ENCODE measurements at regions not wholly inside any gene's neighbourhood (a gene's known extent, or its start where the extent isn't known, plus 50 kb on each side); places are given as distances from the start of the nearest gene placed in this dataset.

DNA sequence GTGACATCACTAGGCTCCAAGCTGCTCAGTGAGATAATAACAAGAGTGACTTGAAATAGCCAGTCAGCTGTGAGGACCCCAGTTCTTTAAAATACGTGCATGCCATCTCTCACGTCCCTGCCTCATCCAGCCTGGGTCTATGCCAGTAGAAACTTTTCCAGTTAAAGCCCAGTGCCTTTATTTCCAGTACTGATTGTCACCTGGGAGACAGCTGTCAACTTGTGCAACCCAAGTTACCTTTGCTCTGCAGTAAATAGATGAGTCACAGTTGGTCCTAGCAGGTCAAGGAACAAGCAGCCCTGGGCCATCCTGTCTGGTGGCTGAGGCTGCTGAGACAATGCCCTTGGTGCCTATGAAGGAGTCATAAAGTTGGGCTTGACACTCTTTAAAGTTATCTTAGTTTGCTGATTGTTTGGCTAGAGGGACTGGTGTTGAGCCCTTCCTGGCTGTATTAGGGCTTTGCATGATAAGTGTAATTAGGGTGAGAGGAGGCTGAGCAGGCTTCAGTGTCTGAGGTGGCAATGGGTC is 228.7 kb downstream of the LACC1 start (continued):
- TF ChIP-seq CEBPG (CRISPR knock-in tag; IDR thresholded peaks at IDR 0.05), result peak; percentile 71
- TF ChIP-seq, protein P1, sequence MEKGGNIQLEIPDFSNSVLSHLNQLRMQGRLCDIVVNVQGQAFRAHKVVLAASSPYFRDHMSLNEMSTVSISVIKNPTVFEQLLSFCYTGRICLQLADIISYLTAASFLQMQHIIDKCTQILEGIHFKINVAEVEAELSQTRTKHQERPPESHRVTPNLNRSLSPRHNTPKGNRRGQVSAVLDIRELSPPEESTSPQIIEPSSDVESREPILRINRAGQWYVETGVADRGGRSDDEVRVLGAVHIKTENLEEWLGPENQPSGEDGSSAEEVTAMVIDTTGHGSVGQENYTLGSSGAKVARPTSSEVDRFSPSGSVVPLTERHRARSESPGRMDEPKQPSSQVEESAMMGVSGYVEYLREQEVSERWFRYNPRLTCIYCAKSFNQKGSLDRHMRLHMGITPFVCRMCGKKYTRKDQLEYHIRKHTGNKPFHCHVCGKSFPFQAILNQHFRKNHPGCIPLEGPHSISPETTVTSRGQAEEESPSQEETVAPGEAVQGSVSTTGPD (CRISPR knock-in tag; IDR thresholded peaks at IDR 0.05), result no peak
- no peak for TF ChIP-seq ZNF674 (CRISPR knock-in tag; IDR thresholded peaks at IDR 0.05; ENCODE audit: low read depth)
- TF ChIP-seq, protein P2, sequence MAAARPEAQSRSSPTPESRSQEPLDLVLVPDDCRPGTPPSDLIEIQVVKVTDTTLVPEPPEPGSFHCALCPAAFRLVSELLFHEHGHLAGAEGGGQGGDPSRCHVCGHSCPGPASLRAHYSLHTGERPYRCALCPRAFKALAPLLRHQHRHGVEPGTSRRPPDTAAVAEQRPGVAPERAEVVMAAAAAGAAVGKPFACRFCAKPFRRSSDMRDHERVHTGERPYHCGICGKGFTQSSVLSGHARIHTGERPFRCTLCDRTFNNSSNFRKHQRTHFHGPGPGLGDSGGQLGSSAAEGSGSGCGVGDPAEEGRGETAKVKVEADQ (CRISPR knock-in tag; IDR thresholded peaks at IDR 0.05; ENCODE audit: borderline replicate concordance), result no peak
- TF ChIP-seq, protein P3, sequence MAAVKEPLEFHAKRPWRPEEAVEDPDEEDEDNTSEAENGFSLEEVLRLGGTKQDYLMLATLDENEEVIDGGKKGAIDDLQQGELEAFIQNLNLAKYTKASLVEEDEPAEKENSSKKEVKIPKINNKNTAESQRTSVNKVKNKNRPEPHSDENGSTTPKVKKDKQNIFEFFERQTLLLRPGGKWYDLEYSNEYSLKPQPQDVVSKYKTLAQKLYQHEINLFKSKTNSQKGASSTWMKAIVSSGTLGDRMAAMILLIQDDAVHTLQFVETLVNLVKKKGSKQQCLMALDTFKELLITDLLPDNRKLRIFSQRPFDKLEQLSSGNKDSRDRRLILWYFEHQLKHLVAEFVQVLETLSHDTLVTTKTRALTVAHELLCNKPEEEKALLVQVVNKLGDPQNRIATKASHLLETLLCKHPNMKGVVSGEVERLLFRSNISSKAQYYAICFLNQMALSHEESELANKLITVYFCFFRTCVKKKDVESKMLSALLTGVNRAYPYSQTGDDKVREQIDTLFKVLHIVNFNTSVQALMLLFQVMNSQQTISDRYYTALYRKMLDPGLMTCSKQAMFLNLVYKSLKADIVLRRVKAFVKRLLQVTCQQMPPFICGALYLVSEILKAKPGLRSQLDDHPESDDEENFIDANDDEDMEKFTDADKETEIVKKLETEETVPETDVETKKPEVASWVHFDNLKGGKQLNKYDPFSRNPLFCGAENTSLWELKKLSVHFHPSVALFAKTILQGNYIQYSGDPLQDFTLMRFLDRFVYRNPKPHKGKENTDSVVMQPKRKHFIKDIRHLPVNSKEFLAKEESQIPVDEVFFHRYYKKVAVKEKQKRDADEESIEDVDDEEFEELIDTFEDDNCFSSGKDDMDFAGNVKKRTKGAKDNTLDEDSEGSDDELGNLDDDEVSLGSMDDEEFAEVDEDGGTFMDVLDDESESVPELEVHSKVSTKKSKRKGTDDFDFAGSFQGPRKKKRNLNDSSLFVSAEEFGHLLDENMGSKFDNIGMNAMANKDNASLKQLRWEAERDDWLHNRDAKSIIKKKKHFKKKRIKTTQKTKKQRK (IDR thresholded peaks at IDR 0.05; ENCODE audit: low read length), result no peak
- no peak for TF ChIP-seq TCF7L2 (IDR thresholded peaks at IDR 0.05; ENCODE audit: low read depth, low read length)
- TF ChIP-seq SOX13 (IDR thresholded peaks at IDR 0.05), result no peak
- TF ChIP-seq SOX13 (CRISPR knock-in tag; conservative IDR thresholded peaks at IDR 0.05 in 1 of 2, IDR thresholded peaks at IDR 0.05 in 1 of 2), result peak in 1 of 2 experiments; percentile 18; a peak in 1 of 4 replicates
- no peak for TF ChIP-seq ZSCAN9 (CRISPR knock-in tag; IDR thresholded peaks at IDR 0.05; ENCODE audit: borderline replicate concordance)
- TF ChIP-seq, protein P4, sequence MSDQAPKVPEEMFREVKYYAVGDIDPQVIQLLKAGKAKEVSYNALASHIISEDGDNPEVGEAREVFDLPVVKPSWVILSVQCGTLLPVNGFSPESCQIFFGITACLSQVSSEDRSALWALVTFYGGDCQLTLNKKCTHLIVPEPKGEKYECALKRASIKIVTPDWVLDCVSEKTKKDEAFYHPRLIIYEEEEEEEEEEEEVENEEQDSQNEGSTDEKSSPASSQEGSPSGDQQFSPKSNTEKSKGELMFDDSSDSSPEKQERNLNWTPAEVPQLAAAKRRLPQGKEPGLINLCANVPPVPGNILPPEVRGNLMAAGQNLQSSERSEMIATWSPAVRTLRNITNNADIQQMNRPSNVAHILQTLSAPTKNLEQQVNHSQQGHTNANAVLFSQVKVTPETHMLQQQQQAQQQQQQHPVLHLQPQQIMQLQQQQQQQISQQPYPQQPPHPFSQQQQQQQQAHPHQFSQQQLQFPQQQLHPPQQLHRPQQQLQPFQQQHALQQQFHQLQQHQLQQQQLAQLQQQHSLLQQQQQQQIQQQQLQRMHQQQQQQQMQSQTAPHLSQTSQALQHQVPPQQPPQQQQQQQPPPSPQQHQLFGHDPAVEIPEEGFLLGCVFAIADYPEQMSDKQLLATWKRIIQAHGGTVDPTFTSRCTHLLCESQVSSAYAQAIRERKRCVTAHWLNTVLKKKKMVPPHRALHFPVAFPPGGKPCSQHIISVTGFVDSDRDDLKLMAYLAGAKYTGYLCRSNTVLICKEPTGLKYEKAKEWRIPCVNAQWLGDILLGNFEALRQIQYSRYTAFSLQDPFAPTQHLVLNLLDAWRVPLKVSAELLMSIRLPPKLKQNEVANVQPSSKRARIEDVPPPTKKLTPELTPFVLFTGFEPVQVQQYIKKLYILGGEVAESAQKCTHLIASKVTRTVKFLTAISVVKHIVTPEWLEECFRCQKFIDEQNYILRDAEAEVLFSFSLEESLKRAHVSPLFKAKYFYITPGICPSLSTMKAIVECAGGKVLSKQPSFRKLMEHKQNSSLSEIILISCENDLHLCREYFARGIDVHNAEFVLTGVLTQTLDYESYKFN (CRISPR knock-in tag; conservative IDR thresholded peaks at IDR 0.05), result peak; percentile 60; the same call in 1 of the 2 replicates
- TF ChIP-seq, protein P5, sequence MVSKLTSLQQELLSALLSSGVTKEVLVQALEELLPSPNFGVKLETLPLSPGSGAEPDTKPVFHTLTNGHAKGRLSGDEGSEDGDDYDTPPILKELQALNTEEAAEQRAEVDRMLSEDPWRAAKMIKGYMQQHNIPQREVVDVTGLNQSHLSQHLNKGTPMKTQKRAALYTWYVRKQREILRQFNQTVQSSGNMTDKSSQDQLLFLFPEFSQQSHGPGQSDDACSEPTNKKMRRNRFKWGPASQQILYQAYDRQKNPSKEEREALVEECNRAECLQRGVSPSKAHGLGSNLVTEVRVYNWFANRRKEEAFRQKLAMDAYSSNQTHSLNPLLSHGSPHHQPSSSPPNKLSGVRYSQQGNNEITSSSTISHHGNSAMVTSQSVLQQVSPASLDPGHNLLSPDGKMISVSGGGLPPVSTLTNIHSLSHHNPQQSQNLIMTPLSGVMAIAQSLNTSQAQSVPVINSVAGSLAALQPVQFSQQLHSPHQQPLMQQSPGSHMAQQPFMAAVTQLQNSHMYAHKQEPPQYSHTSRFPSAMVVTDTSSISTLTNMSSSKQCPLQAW (CRISPR knock-in tag; IDR thresholded peaks at IDR 0.05), result no peak
- TF ChIP-seq, protein P6, sequence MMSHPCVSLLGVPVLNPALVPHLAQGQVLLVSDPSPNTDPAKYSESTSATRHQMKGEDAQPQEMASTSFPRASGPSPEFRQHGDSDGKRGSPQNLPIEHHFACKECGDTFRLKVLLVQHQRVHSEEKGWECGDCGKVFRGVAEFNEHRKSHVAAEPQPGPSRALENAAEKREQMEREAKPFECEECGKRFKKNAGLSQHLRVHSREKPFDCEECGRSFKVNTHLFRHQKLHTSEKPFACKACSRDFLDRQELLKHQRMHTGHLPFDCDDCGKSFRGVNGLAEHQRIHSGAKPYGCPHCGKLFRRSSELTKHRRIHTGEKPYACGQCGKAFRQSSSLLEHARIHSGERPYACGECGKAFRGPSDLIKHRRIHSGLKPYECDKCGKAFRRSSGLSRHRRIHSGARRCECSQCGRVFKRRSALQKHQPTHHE (CRISPR knock-in tag; IDR thresholded peaks at IDR 0.05; ENCODE audit: borderline replicate concordance), result no peak
- peak; percentile 56 for TF ChIP-seq HNF4A (CRISPR knock-in tag; IDR thresholded peaks at IDR 0.05)
- no peak for TF ChIP-seq ZNF775 (CRISPR knock-in tag; IDR thresholded peaks at IDR 0.05; ENCODE audit: borderline replicate concordance)
- no peak for TF ChIP-seq CAMTA2 (CRISPR knock-in tag; IDR thresholded peaks at IDR 0.05; ENCODE audit: borderline replicate concordance)
- TF ChIP-seq SOX6 (IDR thresholded peaks at IDR 0.05), result no peak
- TF ChIP-seq SOX6 (CRISPR knock-in tag; IDR thresholded peaks at IDR 0.05), result no peak
- TF ChIP-seq SATB2 (CRISPR knock-in tag; IDR thresholded peaks at IDR 0.05), result no peak
